ENCODE measurements at regions not wholly inside any gene's neighbourhood (a gene's known extent, or its start where the extent isn't known, plus 50 kb on each side); places are given as distances from the start of the nearest gene placed in this dataset.

- TF ChIP-seq CTCF (IDR thresholded peaks at IDR 0.05; ENCODE audit: borderline replicate concordance, control extremely low read depth, extremely low read depth, insufficient read depth, missing control alignments) = no peak
- DNase-seq (ENCODE audit: low spot score) = no peak
- in situ Hi-C loops (cut with MboI; ENCODE audit: low sequenced_read_pairs, unreplicated experiment) = no loop called here
Measured at GRCh38 chr16:77624085-77624484, 98.2 kb upstream of the NUDT7 start.

DNA sequence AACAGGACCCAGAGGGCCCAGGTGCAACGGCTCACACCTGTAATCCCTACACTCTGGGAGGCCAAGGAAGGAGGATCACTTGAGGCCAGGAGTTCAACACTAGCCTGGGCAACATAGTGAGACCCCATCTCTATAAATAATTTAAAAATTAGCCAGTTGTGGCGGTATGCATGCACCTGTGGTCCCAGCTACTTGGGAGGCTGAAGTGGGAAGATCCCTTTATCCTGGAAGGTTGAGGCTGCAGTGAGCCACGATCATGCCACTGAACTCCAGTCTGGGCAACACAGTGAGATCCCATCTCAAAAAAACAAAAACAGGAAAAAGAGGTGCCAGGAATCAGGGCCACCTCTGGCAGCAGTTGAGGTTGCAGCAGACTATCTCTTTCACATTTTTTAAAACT, 85.7 kb upstream of the NUDT7 start:
- in situ Hi-C loops (cut with MboI; ENCODE audit: low sequenced_read_pairs, unreplicated experiment) = no loop called here
- no peak for TF ChIP-seq CTCF (IDR thresholded peaks at IDR 0.05; ENCODE audit: borderline replicate concordance, control extremely low read depth, extremely low read depth, insufficient read depth, missing control alignments)
- DNase-seq (ENCODE audit: low spot score) = no peak

GRCh38 chr16:77637940-77638339, 84.4 kb upstream of the NUDT7 start:
- no peak for TF ChIP-seq CTCF (IDR thresholded peaks at IDR 0.05; ENCODE audit: borderline replicate concordance, control extremely low read depth, extremely low read depth, insufficient read depth, missing control alignments)
- in situ Hi-C loops (cut with MboI; ENCODE audit: low sequenced_read_pairs, unreplicated experiment) = no loop called here
- no peak for DNase-seq (ENCODE audit: low spot score)

GRCh38 chr16:77643176-77643575, 79.1 kb upstream of the NUDT7 start:
- no peak for TF ChIP-seq CTCF (IDR thresholded peaks at IDR 0.05; ENCODE audit: borderline replicate concordance, control extremely low read depth, extremely low read depth, insufficient read depth, missing control alignments)
- in situ Hi-C loops (cut with MboI; ENCODE audit: low sequenced_read_pairs, unreplicated experiment) = no loop called here
- DNase-seq (ENCODE audit: low spot score) = no peak

- in situ Hi-C loops (cut with MboI; ENCODE audit: low sequenced_read_pairs, unreplicated experiment) = no loop called here
- no peak for DNase-seq (ENCODE audit: low spot score)
- no peak for TF ChIP-seq CTCF (IDR thresholded peaks at IDR 0.05; ENCODE audit: borderline replicate concordance, control extremely low read depth, extremely low read depth, insufficient read depth, missing control alignments)
Measured at GRCh38 chr16:77645764-77646163, 76.5 kb upstream of the NUDT7 start.

DNA sequence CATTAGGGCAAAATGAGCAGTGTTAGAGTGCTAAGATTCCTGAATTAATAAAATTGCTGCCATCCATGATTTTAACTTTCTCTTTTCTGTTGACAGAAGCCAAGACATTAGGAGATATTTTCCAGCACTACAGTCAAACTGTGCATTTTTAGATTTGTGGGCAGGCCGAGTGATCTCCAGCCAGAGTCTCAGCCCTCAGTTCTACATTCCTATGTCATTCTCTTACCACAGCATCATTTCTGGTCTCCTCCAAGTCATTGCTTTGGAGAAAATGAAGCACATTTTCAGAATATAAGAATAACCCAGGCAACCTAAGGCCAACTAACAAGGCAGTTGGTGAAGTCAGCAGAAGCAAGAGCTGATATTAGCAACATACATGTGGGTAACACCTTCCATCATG, 74.6 kb upstream of the NUDT7 start:
- no peak for DNase-seq (ENCODE audit: low spot score)
- TF ChIP-seq CTCF (IDR thresholded peaks at IDR 0.05; ENCODE audit: borderline replicate concordance, control extremely low read depth, extremely low read depth, insufficient read depth, missing control alignments) = no peak
- in situ Hi-C loops (cut with MboI; ENCODE audit: low sequenced_read_pairs, unreplicated experiment) = no loop called here

DNA sequence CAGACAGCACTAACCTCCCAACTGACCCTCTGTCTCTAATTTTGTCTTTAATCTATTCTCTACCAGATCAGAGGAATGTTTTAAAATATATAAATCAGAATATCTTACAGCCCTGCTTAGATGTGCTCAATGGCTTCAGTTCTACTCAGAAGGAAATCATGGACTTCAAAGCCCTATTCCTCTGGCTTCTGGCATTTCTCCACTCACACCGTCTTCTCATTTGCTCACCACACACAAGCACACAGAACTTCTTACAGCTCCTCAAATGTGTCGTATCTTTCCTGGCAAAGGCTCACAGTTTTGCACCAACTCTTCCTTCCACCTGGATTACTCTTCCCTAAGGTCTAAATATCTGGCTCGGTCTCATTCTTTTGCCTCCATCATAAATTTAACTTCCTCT, 71.6 kb upstream of the NUDT7 start:
- DNase-seq (ENCODE audit: low spot score) = no peak
- no peak for TF ChIP-seq CTCF (IDR thresholded peaks at IDR 0.05; ENCODE audit: borderline replicate concordance, control extremely low read depth, extremely low read depth, insufficient read depth, missing control alignments)
- in situ Hi-C loops (cut with MboI; ENCODE audit: low sequenced_read_pairs, unreplicated experiment) = no loop called here

All from GM13976 (cell line).